BJ (cell line): ENCODE measurements at regions not wholly inside any gene's neighbourhood (a gene's known extent, or its start where the extent isn't known, plus 50 kb on each side); places are given as distances from the start of the nearest gene placed in this dataset.

Source experiments
- CTCF ChIA-PET: fragments of 350-600 bp; formaldehyde crosslinking; extraction: SDS; loops from one replicate; lab custom pipeline; 2021; ENCODE audit warnings: antibody characterized with exemption, inconsistent platforms; lab: Yijun Ruan, JAX
- POLR2A ChIA-PET: fragments of 300-600 bp; sonication (Branson Sonifier 250); formaldehyde crosslinking; extraction: SDS; loops from one replicate; lab custom pipeline; 2021; ENCODE audit warnings: antibody characterized with exemption; lab: Charles Lee
- DNase-seq: peaks from one replicate; pipeline ENCODE4 v3.0.0-alpha.2; 2011; ENCODE audit warnings: low read depth
- H3K27me3 ChIP-seq: 2 replicates; pipeline ENCODE4 v1.6.0; 2011; ENCODE audit warnings: low read length; ENCODE audit not compliant: control insufficient read depth, insufficient read depth
- H3K36me3 ChIP-seq: 2 replicates; pipeline ENCODE4 v1.5.1; 2011; ENCODE audit warnings: low read length; ENCODE audit not compliant: control insufficient read depth, insufficient read depth
- H3K4me3 ChIP-seq: 2 replicates; pipeline ENCODE4 v1.5.1; 2011; ENCODE audit warnings: low read depth, mild to moderate bottlenecking, control low read depth, low read length
- CTCF ChIP-seq: IDR thresholded peaks from 2 replicates; pipeline ENCODE4 v1.5.1; 2011; ENCODE audit warnings: low read depth, mild to moderate bottlenecking, control low read depth, inconsistent platforms, low read length, moderate library complexity; ENCODE audit not compliant: insufficient read depth

- H3K36me3 ChIP-seq = no peaks in the 10 kb centered on the region
- H3K27me3 ChIP-seq = no peaks in the 10 kb centered on the region
- no peak for TF ChIP-seq CTCF
- ChIA-PET CTCF (no interaction called here), POLR2A (no interaction called here)
- DNase-seq = no peak
- no peak overlapping the region for H3K4me3 ChIP-seq
Measured at GRCh38 chr1:56378341-56379070, 200.9 kb downstream of the PLPP3 start.

GRCh38 chr1:56377431-56377830 is 201.9 kb downstream of the PLPP3 start:
- ChIA-PET CTCF (no interaction called here), POLR2A (no interaction called here)
- no peak overlapping the region for H3K4me3 ChIP-seq
- no peaks in the 10 kb centered on the region for H3K27me3 ChIP-seq
- no peaks in the 10 kb centered on the region for H3K36me3 ChIP-seq
- no peak for TF ChIP-seq CTCF
- no peak for DNase-seq

GRCh38 chr1:56376188-56376984 is 203.0 kb downstream of the PLPP3 start:
- TF ChIP-seq CTCF = no peak
- ChIA-PET POLR2A (no interaction called here), CTCF (no interaction called here)
- Histone ChIP-seq H3K36me3 (no peaks in the 10 kb centered on the region), H3K4me3 (no peak overlapping the region), H3K27me3 (no peaks in the 10 kb centered on the region)
- DNase-seq = no peak

- Histone ChIP-seq H3K27me3 (no peaks in the 10 kb centered on the region), H3K36me3 (no peaks in the 10 kb centered on the region), H3K4me3 (no peak overlapping the region)
- no peak for TF ChIP-seq CTCF
- ChIA-PET POLR2A (no interaction called here), CTCF (interaction anchor here (0.5 kb wide), 1 partner anchor 39 kb away, joined by 3 read pairs; no protein-coding TSS in a partner anchor)
- DNase-seq = no peak
Measured at GRCh38 chr1:56375326-56375804, 204.0 kb downstream of the PLPP3 start.
